DOHH2 (cell line): ENCODE measurements at regions not wholly inside any gene's neighbourhood (a gene's known extent, or its start where the extent isn't known, plus 50 kb on each side); places are given as distances from the start of the nearest gene placed in this dataset.

ENCODE experiments used
- H3F3A ChIP-seq: fragments of 200-600 bp; sonication (generic), shearing (Covaris generic); 2 replicates; pipeline ENCODE4 v1.6.0; 2016; ENCODE audit warnings: antibody characterized with exemption, mild to moderate bottlenecking; ENCODE audit not compliant: control insufficient read depth, insufficient read depth
- H3K27ac ChIP-seq: fragments of 200-600 bp; sonication (generic); 2 replicates; pipeline ENCODE4 v1.5.1; 2014; ENCODE audit warnings: low read depth, mild to moderate bottlenecking, low read length, moderate library complexity
- H3K27me3 ChIP-seq: fragments of 200-600 bp; sonication (generic); 2 replicates; pipeline ENCODE4 v1.6.1; 2014; ENCODE audit warnings: mild to moderate bottlenecking, low read length, mixed read lengths; ENCODE audit not compliant: control insufficient read depth
- H3K36me3 ChIP-seq: fragments of 200-600 bp; sonication (generic); 2 replicates; pipeline ENCODE4 v1.6.1; 2014; ENCODE audit warnings: mild to moderate bottlenecking, low read length, moderate library complexity, mixed read lengths; ENCODE audit not compliant: control insufficient read depth
- H3K4me1 ChIP-seq: fragments of 200-600 bp; sonication (generic); 2 replicates; pipeline ENCODE4 v1.6.1; 2014; ENCODE audit warnings: mild to moderate bottlenecking, low read length, mixed read lengths; ENCODE audit not compliant: control insufficient read depth
- H3K4me2 ChIP-seq: fragments of 200-600 bp; sonication (generic); 2 replicates; pipeline ENCODE4 v1.6.0; 2014; ENCODE audit warnings: mild to moderate bottlenecking, low read length, moderate library complexity
- H3K4me3 ChIP-seq: fragments of 200-600 bp; sonication (generic); 2 replicates; pipeline ENCODE4 v1.5.1; 2014; ENCODE audit warnings: mild to moderate bottlenecking, low read length, mixed read lengths
- H3K79me2 ChIP-seq: fragments of 200-600 bp; sonication (generic); 2 replicates; pipeline ENCODE4 v1.6.1; 2014; ENCODE audit warnings: mild to moderate bottlenecking, low read length, mixed read lengths; ENCODE audit not compliant: control insufficient read depth
- H3K9me2 ChIP-seq: fragments of 200-600 bp; sonication (generic); replicated peaks from 2 replicates; pipeline ENCODE4 v1.6.1; 2014; ENCODE audit warnings: mild to moderate bottlenecking, low read length, mixed read lengths; ENCODE audit not compliant: control insufficient read depth
- H3K9me3 ChIP-seq: fragments of 200-600 bp; sonication (generic); 2 replicates; pipeline ENCODE4 v1.6.1; 2014; ENCODE audit warnings: antibody characterized with exemption, low read length, mixed read lengths; ENCODE audit not compliant: control insufficient read depth, insufficient read depth
- H4K20me1 ChIP-seq: fragments of 200-600 bp; sonication (generic); 2 replicates; pipeline ENCODE4 v1.6.0; 2014; ENCODE audit warnings: low read depth, mild to moderate bottlenecking, antibody characterized with exemption, low read length, moderate library complexity; ENCODE audit not compliant: control insufficient read depth, insufficient read depth
- EZH2phosphoT487 ChIP-seq: fragments of 200-600 bp; sonication (generic); IDR thresholded peaks from 2 replicates; pipeline ENCODE4 v1.6.1; 2017; ENCODE audit warnings: borderline replicate concordance, mild to moderate bottlenecking, antibody characterized with exemption, low read length, moderate library complexity, mixed read lengths
- TF ChIP-seq, protein P1 (sequence below): fragments of 200-600 bp; sonication (generic); IDR thresholded peaks from one replicate; pipeline ENCODE4 v1.5.1; 2014; ENCODE audit warnings: antibody characterized with exemption, mild to moderate bottlenecking, low read depth, low read length; ENCODE audit not compliant: poor library complexity, severe bottlenecking

GRCh38 chr5:130272837-130273236, 368.6 kb downstream of the CHSY3 start:
- Histone ChIP-seq H3F3A (no peaks in the 10 kb centered on the region), H4K20me1 (no peaks in the 10 kb centered on the region), H3K4me2 (no peak overlapping the region), H3K9me2 (no peaks in the 10 kb centered on the region), H3K36me3 (no peaks in the 10 kb centered on the region), H3K27ac (no peak overlapping the region), H3K27me3 (no peaks in the 10 kb centered on the region), H3K4me3 (no peak overlapping the region), H3K4me1 (no peaks in the 10 kb centered on the region), H3K79me2 (no peaks in the 10 kb centered on the region), H3K9me3 (peaks cover 2% of the 10 kb centered on the region; the same call in 1 of the 2 replicates)
- TF ChIP-seq EZH2phosphoT487: no peak
- TF ChIP-seq, protein P1, sequence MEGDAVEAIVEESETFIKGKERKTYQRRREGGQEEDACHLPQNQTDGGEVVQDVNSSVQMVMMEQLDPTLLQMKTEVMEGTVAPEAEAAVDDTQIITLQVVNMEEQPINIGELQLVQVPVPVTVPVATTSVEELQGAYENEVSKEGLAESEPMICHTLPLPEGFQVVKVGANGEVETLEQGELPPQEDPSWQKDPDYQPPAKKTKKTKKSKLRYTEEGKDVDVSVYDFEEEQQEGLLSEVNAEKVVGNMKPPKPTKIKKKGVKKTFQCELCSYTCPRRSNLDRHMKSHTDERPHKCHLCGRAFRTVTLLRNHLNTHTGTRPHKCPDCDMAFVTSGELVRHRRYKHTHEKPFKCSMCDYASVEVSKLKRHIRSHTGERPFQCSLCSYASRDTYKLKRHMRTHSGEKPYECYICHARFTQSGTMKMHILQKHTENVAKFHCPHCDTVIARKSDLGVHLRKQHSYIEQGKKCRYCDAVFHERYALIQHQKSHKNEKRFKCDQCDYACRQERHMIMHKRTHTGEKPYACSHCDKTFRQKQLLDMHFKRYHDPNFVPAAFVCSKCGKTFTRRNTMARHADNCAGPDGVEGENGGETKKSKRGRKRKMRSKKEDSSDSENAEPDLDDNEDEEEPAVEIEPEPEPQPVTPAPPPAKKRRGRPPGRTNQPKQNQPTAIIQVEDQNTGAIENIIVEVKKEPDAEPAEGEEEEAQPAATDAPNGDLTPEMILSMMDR: no peak

- H3K36me3 ChIP-seq: no peaks in the 10 kb centered on the region
- TF ChIP-seq, protein P1: no peak
- TF ChIP-seq EZH2phosphoT487: no peak
- H3K9me2 ChIP-seq: no peaks in the 10 kb centered on the region
- H3K9me3 ChIP-seq: no peaks in the 10 kb centered on the region; the same call in 1 of the 2 replicates
- H4K20me1 ChIP-seq: no peaks in the 10 kb centered on the region
- H3K79me2 ChIP-seq: no peaks in the 10 kb centered on the region
- no peaks in the 10 kb centered on the region for H3K4me1 ChIP-seq
- H3K27me3 ChIP-seq: no peaks in the 10 kb centered on the region
- H3K4me3 ChIP-seq: no peak overlapping the region
- no peaks in the 10 kb centered on the region for H3F3A ChIP-seq
- H3K27ac ChIP-seq: no peak overlapping the region
- H3K4me2 ChIP-seq: no peak overlapping the region
These were observed 366.5 kb downstream of the CHSY3 start for GRCh38 chr5:130270786-130271185.

GRCh38 chr5:130268489-130268888, 364.2 kb downstream of the CHSY3 start:
- no peak overlapping the region for H3K4me3 ChIP-seq
- no peaks in the 10 kb centered on the region for H3K36me3 ChIP-seq
- no peaks in the 10 kb centered on the region for H3K9me2 ChIP-seq
- H3K9me3 ChIP-seq: no peaks in the 10 kb centered on the region; the same call in 1 of the 2 replicates
- H3K27me3 ChIP-seq: no peaks in the 10 kb centered on the region
- H3K27ac ChIP-seq: no peak overlapping the region
- no peak for TF ChIP-seq EZH2phosphoT487
- TF ChIP-seq, protein P1: no peak
- no peaks in the 10 kb centered on the region for H3F3A ChIP-seq
- H3K4me1 ChIP-seq: no peaks in the 10 kb centered on the region
- H4K20me1 ChIP-seq: no peaks in the 10 kb centered on the region
- H3K4me2 ChIP-seq: no peak overlapping the region
- no peaks in the 10 kb centered on the region for H3K79me2 ChIP-seq
